ENCODE measurements at regions not wholly inside any gene's neighbourhood (a gene's known extent, or its start where the extent isn't known, plus 50 kb on each side); places are given as distances from the start of the nearest gene placed in this dataset.

- ATAC-seq (no peak), DNase-seq (no peak)
- H3K27me3 ChIP-seq, result no peaks in the 10 kb centered on the region
- no peak overlapping the region for H3K27ac ChIP-seq
- peaks cover 0 to 10% (median 2%) of the 10 kb centered on the region in 12 donors for H3K9me3 ChIP-seq
- intact Hi-C loops (cut with DNase I), result loop anchor here in 1 of 10 donors (10.0 kb wide), 1 partner anchor 156 kb away; no protein-coding TSS in a partner anchor
- peaks cover 0 to 46% (median 7%) of the 10 kb centered on the region in 12 donors for H3K4me1 ChIP-seq
- no peaks in the 10 kb centered on the region for H3K36me3 ChIP-seq
- no peak for TF ChIP-seq CTCF (IDR thresholded peaks at IDR 0.05)
- no peak for TF ChIP-seq POLR2A (IDR thresholded peaks at IDR 0.05)
- no peak overlapping the region for H3K4me3 ChIP-seq
Observed at GRCh38 chr6:140041056-140041455, 666.6 kb upstream of the CITED2 start.

- Histone ChIP-seq H3K36me3 (no peaks in the 10 kb centered on the region), H3K4me1 (peaks cover 0 to 51% (median 7%) of the 10 kb centered on the region in 12 donors), H3K27me3 (no peaks in the 10 kb centered on the region), H3K9me3 (peaks cover 0 to 11% (median 2%) of the 10 kb centered on the region in 12 donors), H3K4me3 (no peak overlapping the region), H3K27ac (no peak overlapping the region)
- ATAC-seq, result no peak
- TF ChIP-seq POLR2A (IDR thresholded peaks at IDR 0.05), result no peak
- no peak for TF ChIP-seq CTCF (IDR thresholded peaks at IDR 0.05)
- no peak for DNase-seq
- intact Hi-C loops (cut with DNase I), result loop anchor here in 1 of 10 donors (10.0 kb wide), 1 partner anchor 156 kb away; no protein-coding TSS in a partner anchor
- 94 to 98% (median 97%) methylated on average over 1 of the region's 1 CpG for WGBS, 4 donors
Observed at GRCh38 chr6:140040396-140040795, 665.9 kb upstream of the CITED2 start.

GRCh38 chr6:140039364-140039763, 664.9 kb upstream of the CITED2 start:
- no peak overlapping the region for H3K27ac ChIP-seq
- TF ChIP-seq POLR2A (IDR thresholded peaks at IDR 0.05) (no peak), CTCF (IDR thresholded peaks at IDR 0.05) (no peak)
- H3K27me3 ChIP-seq, result no peaks in the 10 kb centered on the region
- peaks cover 0 to 11% (median 2%) of the 10 kb centered on the region in 12 donors for H3K9me3 ChIP-seq
- no peak for DNase-seq
- no peaks in the 10 kb centered on the region for H3K36me3 ChIP-seq
- peaks cover 0 to 51% (median 7%) of the 10 kb centered on the region in 12 donors for H3K4me1 ChIP-seq
- H3K4me3 ChIP-seq, result no peak overlapping the region
- ATAC-seq, result no peak
- WGBS, 4 donors, result 71 to 82% (median 72%) methylated on average over 2 of the region's 2 CpGs
- intact Hi-C loops (cut with DNase I), result no loop called here

GRCh38 chr6:140036196-140036595, 661.7 kb upstream of the CITED2 start:
- H3K4me3 ChIP-seq, result no peak overlapping the region
- DNase-seq (no peak), ATAC-seq (no peak)
- peaks cover 0 to 11% (median 2%) of the 10 kb centered on the region in 12 donors for H3K9me3 ChIP-seq
- no peaks in the 10 kb centered on the region for H3K36me3 ChIP-seq
- no peak for TF ChIP-seq POLR2A (IDR thresholded peaks at IDR 0.05)
- no peak for TF ChIP-seq CTCF (IDR thresholded peaks at IDR 0.05)
- no peak overlapping the region for H3K27ac ChIP-seq
- H3K4me1 ChIP-seq, result peaks cover 0 to 37% (median 0%) of the 10 kb centered on the region in 12 donors
- intact Hi-C loops (cut with DNase I), result no loop called here
- no peaks in the 10 kb centered on the region for H3K27me3 ChIP-seq
- WGBS, 4 donors, result 74 to 82% (median 79%) methylated on average over 3 of the region's 3 CpGs

All from heart left ventricle (tissue), 16 donors.